ENCODE measurements at regions not wholly inside any gene's neighbourhood (a gene's known extent, or its start where the extent isn't known, plus 50 kb on each side); places are given as distances from the start of the nearest gene placed in this dataset.

- Histone ChIP-seq H3K27me3 (ENCODE audit: control insufficient read depth in 1 of 2, insufficient read depth in 2 of 2, low read length in 2 of 2) (no peaks in the 10 kb centered on the region), H3K27ac (ENCODE audit: low read depth in 1 of 2, low read length in 2 of 2) (no peak overlapping the region), H3K4me3 (ENCODE audit: low read length) (no peak overlapping the region), H3K9me3 (ENCODE audit: control insufficient read depth in 1 of 2, insufficient read depth in 1 of 2, low read length in 2 of 2) (peaks cover 0 to 19% of the 10 kb centered on the region in 2 experiments), H3K36me3 (ENCODE audit: insufficient read depth, low read length) (no peaks in the 10 kb centered on the region), H3K4me1 (ENCODE audit: insufficient read depth, low read length) (no peaks in the 10 kb centered on the region)
- POLR2A ChIA-PET, result no interaction called here
- Mint-ChIP-seq H3K27ac (no peak overlapping the region), H3K36me3 (ENCODE audit: low read depth) (no peaks in the 10 kb centered on the region), H3K4me1 (ENCODE audit: low read depth) (no peaks in the 10 kb centered on the region), H3K27me3 (no peaks in the 10 kb centered on the region), H3K4me3 (no peak overlapping the region), H3K9me3 (no peaks in the 10 kb centered on the region)
- CTCF ChIA-PET, result no interaction called here
- no peak for ATAC-seq (ENCODE audit: poor library complexity)
- intact Hi-C loops (cut with DNase I, micrococcal nuclease), result no loop called here
- DNase-seq, result no peak
- no peak for TF ChIP-seq CTCF (IDR thresholded peaks at IDR 0.05)
Observed at GRCh38 chr12:20099395-20100183, 268.7 kb upstream of the PDE3A start.

- POLR2A ChIA-PET, result no interaction called here
- no peaks in the 10 kb centered on the region for H3K4me1 ChIP-seq (ENCODE audit: insufficient read depth, low read length)
- Mint-ChIP-seq H3K4me3 (no peak overlapping the region), H3K9me3 (peaks cover 3% of the 10 kb centered on the region), H3K27me3 (no peaks in the 10 kb centered on the region), H3K4me1 (ENCODE audit: low read depth) (no peaks in the 10 kb centered on the region), H3K36me3 (ENCODE audit: low read depth) (no peaks in the 10 kb centered on the region), H3K27ac (no peak overlapping the region)
- ATAC-seq (ENCODE audit: poor library complexity) (no peak), DNase-seq (no peak)
- CTCF ChIA-PET, result no interaction called here
- peaks cover 0 to 22% of the 10 kb centered on the region in 2 experiments for H3K9me3 ChIP-seq (ENCODE audit: control insufficient read depth in 1 of 2, insufficient read depth in 1 of 2, low read length in 2 of 2)
- no peaks in the 10 kb centered on the region for H3K36me3 ChIP-seq (ENCODE audit: insufficient read depth, low read length)
- no peak overlapping the region for H3K27ac ChIP-seq (ENCODE audit: low read depth in 1 of 2, low read length in 2 of 2)
- no peaks in the 10 kb centered on the region for H3K27me3 ChIP-seq (ENCODE audit: control insufficient read depth in 1 of 2, insufficient read depth in 2 of 2, low read length in 2 of 2)
- no peak overlapping the region for H3K4me3 ChIP-seq (ENCODE audit: low read length)
- intact Hi-C loops (cut with DNase I, micrococcal nuclease), result no loop called here
- no peak for TF ChIP-seq CTCF (IDR thresholded peaks at IDR 0.05)
Observed at GRCh38 chr12:20101046-20101445, 267.3 kb upstream of the PDE3A start.

GRCh38 chr12:20105943-20106342, 262.4 kb upstream of the PDE3A start:
- no peak overlapping the region for H3K27ac ChIP-seq (ENCODE audit: low read depth in 1 of 2, low read length in 2 of 2)
- POLR2A ChIA-PET, result no interaction called here
- H3K9me3 ChIP-seq (ENCODE audit: control insufficient read depth in 1 of 2, insufficient read depth in 1 of 2, low read length in 2 of 2), result peaks cover 0 to 21% of the 10 kb centered on the region in 2 experiments
- CTCF ChIA-PET, result no interaction called here
- no peaks in the 10 kb centered on the region for H3K36me3 ChIP-seq (ENCODE audit: insufficient read depth, low read length)
- no peaks in the 10 kb centered on the region for H3K27me3 ChIP-seq (ENCODE audit: control insufficient read depth in 1 of 2, insufficient read depth in 2 of 2, low read length in 2 of 2)
- no peak for DNase-seq
- Mint-ChIP-seq H3K36me3 (ENCODE audit: low read depth) (no peaks in the 10 kb centered on the region), H3K27me3 (no peaks in the 10 kb centered on the region), H3K9me3 (peaks cover 3% of the 10 kb centered on the region), H3K4me3 (no peak overlapping the region), H3K27ac (no peak overlapping the region), H3K4me1 (ENCODE audit: low read depth) (no peaks in the 10 kb centered on the region)
- no peak overlapping the region for H3K4me3 ChIP-seq (ENCODE audit: low read length)
- H3K4me1 ChIP-seq (ENCODE audit: insufficient read depth, low read length), result no peaks in the 10 kb centered on the region
- TF ChIP-seq CTCF (IDR thresholded peaks at IDR 0.05), result no peak
- intact Hi-C loops (cut with DNase I, micrococcal nuclease), result no loop called here
- ATAC-seq (ENCODE audit: poor library complexity), result no peak

All from CD4-positive, alpha-beta T cell (primary cell).